GM13977 (cell line): ENCODE measurements at regions not wholly inside any gene's neighbourhood (a gene's known extent, or its start where the extent isn't known, plus 50 kb on each side); places are given as distances from the start of the nearest gene placed in this dataset.
"Not testable (repeated sequence)": the region's sequence is repeated elsewhere in the genome, so short reads cannot be mapped to it uniquely, and the experiment has no call there.

Experiments used
- DNase-seq: peaks from one replicate; pipeline ENCODE4 v3.0.0; 2012; ENCODE audit warnings: low spot score
- CTCF ChIP-seq: IDR thresholded peaks from 2 replicates; pipeline ENCODE4 v1.5.1; 2012; ENCODE audit warnings: mild to moderate bottlenecking, control low read depth; ENCODE audit not compliant: insufficient read depth; ENCODE audit errors: extremely low read depth, missing control alignments
- in situ Hi-C: fragments of 300-500 bp; cut with MboI; formaldehyde crosslinking; loops from one replicate; pipeline ENCODE4 v1.12.0; 2022; ENCODE audit warnings: low sequenced_read_pairs, low pct_unique_long_range_greater_than_20kb, mixed read lengths, inconsistent platforms; ENCODE audit not compliant: unreplicated experiment

DNA sequence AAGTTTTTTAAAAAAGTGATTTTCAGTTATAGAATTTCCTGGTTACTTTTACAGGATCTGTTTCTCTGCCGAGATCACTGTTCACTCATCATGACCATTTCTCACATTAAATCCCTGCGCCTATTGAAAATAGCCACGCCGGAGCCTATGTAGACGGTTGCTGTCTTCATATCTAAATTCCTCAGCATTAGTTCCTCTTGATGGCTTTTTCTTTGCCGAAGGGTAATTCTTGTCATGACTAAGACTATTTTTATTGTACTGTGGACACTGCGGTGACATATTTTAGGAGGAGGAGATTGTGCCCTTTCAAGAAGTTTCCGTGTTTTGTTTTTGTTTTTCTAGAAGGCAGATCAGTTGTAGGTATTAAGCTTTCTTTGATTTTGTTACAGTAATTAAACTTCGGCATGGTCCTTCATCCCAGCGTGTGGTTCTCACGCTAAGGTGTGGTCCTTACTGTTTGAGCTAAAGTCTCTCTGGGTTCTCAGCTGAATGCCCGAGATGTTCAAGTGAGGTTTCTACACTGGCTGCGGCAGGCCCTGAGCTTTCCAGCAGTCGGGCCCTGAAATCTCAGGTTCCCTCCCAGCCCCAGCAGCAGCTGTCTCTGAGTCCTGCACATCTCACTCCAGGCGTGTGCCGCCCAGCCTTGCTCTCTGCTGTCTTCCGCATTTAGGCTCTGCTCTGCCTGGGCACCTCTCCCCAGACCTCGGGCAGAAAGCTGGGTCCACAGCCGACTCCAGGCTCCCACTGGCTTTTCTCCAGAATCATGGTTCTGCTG is 1110.5 kb downstream of the TBC1D22A start:
- in situ Hi-C loops = no loop called here
- no peak for TF ChIP-seq CTCF
- DNase-seq = no peak

- in situ Hi-C loops = no loop called here
- DNase-seq = no peak
- no peak for TF ChIP-seq CTCF
Measured at GRCh38 chr22:47865626-47866025, 1103.2 kb downstream of the TBC1D22A start.

DNA sequence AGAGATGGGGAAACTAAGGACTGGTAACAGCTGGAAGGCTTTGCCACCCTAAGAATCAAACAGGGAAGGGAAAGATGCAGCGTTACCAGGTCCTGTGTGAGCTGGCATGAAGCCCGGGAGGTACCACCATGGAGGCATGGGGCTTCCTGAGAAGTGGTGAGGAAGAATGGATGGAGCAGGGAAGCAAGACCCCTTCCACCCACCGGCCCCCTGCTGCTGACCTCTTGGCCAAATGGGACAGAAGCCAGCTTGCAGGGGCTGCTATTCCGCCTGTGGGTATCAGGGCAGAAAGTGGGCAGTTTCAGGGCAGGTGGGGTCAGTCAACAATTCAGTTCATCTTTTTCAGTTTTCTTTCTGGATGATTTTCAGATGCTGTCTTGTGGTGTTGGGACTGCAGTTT is 1099.9 kb downstream of the TBC1D22A start:
- no peak for DNase-seq
- TF ChIP-seq CTCF = no peak
- in situ Hi-C loops = no loop called here

DNA sequence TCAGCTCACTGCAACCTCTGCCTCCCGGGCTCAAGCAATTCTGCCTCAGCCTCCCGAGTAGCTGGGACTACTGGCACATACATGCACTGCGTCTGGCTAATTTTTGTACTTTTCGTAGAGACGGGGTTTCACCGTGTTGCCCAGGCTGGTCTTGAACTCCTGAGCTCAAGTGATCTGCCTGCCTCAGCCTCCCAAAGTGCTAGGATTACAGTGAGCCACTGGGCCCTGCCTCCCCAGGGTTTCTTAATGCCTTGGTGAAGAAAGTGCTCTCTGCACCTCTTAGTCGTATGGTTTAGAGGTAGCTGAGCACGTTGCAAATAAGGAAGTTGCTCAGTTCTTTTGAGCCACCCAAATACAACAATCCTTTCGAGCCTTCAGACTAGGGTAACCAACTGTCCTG is 1098.5 kb downstream of the TBC1D22A start:
- DNase-seq, in situ Hi-C loops: not testable (repeated sequence)

GRCh38 chr22:47859881-47860525 is 1097.6 kb downstream of the TBC1D22A start:
- TF ChIP-seq CTCF = no peak
- DNase-seq = no peak
- in situ Hi-C loops = no loop called here

- DNase-seq = no peak
- no peak for TF ChIP-seq CTCF
- in situ Hi-C loops = no loop called here
Measured at GRCh38 chr22:47858773-47859306, 1096.4 kb downstream of the TBC1D22A start.

- DNase-seq = no peak
- in situ Hi-C loops = no loop called here
- TF ChIP-seq CTCF = no peak
Measured at GRCh38 chr22:47854680-47855079, 1092.2 kb downstream of the TBC1D22A start.
